Mononuclear cell (primary cell): ENCODE measurements at regions not wholly inside any gene's neighbourhood (a gene's known extent, or its start where the extent isn't known, plus 50 kb on each side); places are given as distances from the start of the nearest gene placed in this dataset.
"Not testable (repeated sequence)": the region's sequence is repeated elsewhere in the genome, so short reads cannot be mapped to it uniquely, and the experiment has no call there.

ENCODE experiments used
- H3K27me3 ChIP-seq: 2 replicates; pipeline ENCODE4 v1.6.0; 2011; ENCODE audit warnings: low read length, control low read depth; ENCODE audit not compliant: insufficient read depth
- H3K4me1 ChIP-seq: 2 replicates; pipeline ENCODE4 v1.5.1; 2011; ENCODE audit warnings: mild to moderate bottlenecking, low read length, control low read depth; ENCODE audit not compliant: insufficient read depth
- H3K4me3 ChIP-seq: 2 replicates; pipeline ENCODE4 v1.5.1; 2011; ENCODE audit warnings: mild to moderate bottlenecking, low read length, moderate library complexity
- H3K9me3 ChIP-seq: 2 replicates; pipeline ENCODE4 v1.5.1; 2011; ENCODE audit warnings: low read depth, mild to moderate bottlenecking, control low read depth, low read length

DNA sequence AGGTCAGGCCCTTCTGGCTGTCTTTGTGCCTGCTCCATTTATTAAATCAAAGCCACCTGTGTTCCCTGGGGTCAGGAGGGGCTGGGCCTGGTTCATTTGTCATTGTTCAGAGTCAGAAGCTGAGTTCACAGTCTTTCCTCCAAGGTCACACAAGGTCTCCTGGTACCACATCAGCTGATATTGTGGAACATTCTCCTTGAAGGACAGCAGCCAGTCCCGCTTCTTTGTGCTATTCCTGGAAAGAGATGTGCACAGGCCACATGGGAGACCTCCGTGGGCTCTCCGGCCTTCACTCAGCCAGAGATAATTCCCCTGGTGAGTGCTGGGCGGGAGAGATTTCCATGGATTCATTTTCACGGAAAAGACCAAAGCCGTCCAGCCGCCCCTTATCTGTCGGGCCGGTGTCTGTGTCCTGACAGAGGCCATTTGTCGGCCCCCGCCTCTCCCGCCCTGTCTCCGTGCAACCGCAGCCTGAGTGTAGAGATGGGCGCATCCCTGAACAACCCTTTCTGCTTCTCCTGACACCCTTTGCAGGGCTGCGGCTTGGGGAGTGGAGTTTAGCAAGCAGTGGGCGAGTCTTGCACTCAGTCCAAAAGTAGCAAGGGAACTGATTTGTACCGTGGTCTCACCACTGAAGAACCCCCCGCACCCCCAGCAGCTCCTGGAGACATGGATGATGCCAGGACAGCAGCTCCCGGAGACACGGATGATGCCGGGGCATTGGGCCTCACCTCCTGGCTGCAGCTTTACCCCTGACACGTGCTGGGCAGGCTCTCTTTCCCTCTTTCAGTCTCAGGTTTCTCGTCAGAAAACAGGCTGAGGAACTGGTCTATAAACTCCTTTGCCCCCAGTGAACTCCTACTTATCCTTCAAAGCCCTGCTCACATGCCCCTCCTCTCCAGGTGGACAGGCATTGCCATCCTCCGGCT is 198.4 kb downstream of the LAT start:
- H3K4me1 ChIP-seq, H3K4me3 ChIP-seq, H3K27me3 ChIP-seq, H3K9me3 ChIP-seq: not testable (repeated sequence)

DNA sequence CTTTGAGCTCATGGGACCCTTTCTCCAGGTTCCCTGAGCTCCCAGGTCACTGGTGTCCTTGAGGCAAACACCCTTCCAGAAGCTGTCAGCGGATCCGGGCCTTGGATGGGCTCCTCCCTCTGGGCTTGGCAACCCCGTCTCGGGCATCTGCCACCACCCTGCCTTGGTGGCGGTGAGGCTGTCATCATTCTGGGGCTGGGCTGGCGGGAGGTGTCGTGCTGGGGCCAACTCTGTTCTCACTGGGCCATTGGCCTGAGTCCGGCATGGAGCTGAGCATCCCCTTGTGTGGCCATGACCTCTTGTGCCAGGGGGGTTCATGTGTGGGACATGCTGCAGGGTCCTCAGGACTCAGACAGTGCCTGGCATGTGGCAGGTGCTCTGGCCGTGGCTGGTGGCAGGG is 197.6 kb downstream of the LAT start:
- Histone ChIP-seq H3K27me3 (no peaks in the 10 kb centered on the region), H3K4me1 (peaks cover 7% of the 10 kb centered on the region), H3K4me3 (no peak overlapping the region), H3K9me3 (no peaks in the 10 kb centered on the region)

DNA sequence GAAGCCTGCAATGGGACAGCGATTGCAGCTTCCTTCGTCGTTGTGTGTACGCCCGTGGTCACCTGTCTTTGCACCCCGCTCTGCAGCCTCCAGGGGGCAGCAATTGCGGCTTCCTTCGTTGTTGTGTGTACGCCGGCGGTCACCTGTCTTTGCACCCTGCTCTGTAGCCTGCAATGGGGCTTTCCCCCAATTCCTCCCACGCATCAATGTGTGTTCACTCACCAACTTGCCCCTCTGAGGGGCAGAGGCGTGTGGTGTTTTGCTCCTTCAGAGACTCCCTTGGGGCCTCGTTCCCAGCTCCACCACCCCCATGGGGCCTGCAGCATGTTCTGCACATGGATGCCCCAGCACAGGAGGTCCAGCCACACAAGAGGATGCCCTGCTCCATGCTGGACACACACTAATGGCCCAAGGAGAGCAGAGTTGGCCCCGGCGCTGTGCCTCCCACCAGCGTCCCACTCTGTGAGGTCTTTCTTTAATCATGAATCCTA is 197.1 kb downstream of the LAT start:
- H3K4me1 ChIP-seq, H3K4me3 ChIP-seq, H3K9me3 ChIP-seq, H3K27me3 ChIP-seq: not testable (repeated sequence)

DNA sequence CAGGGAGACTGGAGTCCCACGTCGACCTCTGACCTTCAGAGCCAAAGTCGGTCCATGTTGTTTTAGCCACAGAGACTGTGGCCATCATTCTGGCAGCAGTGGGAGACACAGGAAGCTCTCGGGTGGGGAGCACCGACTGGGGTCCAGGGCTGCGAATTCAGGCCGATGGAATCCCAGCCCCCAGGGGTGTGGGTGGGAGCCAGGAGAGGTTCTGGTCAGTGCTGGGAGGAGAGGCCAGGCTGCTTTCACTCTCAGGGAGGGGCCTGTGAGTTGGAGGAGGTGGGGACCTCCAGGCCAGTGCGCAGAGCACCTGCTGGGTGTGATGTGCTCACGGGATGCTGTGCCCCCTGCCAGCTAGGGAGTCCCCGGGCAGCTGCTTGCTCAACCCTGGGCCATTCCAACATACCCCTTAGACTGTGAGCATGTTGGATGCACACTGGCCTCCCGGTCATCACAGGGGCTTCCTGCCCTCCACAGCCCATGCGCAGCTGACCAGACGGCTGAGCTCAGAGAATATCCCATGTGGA is 196.5 kb downstream of the LAT start:
- not testable (repeated sequence) for H3K4me3 ChIP-seq, H3K4me1 ChIP-seq, H3K9me3 ChIP-seq, H3K27me3 ChIP-seq

DNA sequence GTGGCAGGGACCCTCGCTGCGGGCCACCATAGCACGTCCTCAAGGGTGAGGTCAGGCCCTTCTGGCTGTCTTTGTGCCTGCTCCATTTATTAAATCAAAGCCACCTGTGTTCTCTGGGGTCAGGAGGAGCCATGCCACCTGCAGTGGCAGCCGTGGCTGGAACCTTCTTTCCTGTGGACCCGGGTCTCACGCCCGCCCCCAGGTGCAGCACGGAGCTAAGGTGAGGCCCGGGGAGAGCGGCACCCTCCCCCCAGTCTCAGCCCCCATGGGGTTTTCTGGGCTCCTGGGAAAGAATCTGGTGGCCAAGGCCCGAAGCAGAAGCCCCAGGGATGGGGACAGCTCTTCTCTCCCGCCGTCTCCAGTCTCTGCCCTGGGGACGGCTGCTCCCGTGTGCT is 195.4 kb downstream of the LAT start:
- not testable (repeated sequence) for H3K4me1 ChIP-seq, H3K4me3 ChIP-seq, H3K9me3 ChIP-seq, H3K27me3 ChIP-seq

DNA sequence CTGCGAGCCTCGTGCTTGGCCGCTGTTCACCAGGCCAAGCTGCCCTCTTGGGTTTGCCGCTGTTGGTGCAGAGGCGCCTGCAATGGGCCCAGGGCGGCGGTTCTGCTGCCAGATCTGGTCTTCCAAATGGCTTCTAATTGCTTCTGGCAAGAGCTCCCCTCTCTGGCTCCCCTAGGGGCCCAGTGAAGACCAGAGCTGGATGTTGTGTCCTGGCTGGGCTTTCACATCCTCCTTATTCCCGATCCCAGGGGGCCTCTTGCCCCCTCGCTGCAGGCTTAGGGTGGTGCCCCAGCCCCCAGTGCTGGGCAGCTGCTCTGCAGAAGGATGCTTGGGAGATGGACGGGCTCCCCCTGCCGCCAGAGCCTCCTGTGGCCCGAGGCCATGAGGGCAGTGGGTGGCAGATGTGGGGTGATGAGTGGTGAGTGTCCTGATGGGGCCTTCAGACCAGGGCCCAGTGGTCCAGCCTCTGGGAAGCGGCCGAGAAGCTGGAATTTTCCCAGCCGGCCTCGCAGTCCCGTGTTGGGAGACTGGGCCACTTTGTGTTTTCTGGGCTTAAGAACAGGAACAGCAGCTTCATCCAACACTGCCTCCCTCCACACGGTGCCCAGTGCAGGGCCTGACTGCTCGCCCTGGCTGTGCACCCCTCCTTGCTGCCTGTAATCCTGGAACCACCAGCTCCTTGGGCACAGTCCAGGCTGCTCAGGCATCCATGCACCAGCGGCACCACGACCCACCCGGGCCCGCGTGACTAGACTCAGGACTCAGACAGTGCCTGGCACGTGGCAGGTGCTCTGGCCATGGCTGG is 194.8 kb downstream of the LAT start:
- H3K9me3 ChIP-seq = not testable (repeated sequence)

DNA sequence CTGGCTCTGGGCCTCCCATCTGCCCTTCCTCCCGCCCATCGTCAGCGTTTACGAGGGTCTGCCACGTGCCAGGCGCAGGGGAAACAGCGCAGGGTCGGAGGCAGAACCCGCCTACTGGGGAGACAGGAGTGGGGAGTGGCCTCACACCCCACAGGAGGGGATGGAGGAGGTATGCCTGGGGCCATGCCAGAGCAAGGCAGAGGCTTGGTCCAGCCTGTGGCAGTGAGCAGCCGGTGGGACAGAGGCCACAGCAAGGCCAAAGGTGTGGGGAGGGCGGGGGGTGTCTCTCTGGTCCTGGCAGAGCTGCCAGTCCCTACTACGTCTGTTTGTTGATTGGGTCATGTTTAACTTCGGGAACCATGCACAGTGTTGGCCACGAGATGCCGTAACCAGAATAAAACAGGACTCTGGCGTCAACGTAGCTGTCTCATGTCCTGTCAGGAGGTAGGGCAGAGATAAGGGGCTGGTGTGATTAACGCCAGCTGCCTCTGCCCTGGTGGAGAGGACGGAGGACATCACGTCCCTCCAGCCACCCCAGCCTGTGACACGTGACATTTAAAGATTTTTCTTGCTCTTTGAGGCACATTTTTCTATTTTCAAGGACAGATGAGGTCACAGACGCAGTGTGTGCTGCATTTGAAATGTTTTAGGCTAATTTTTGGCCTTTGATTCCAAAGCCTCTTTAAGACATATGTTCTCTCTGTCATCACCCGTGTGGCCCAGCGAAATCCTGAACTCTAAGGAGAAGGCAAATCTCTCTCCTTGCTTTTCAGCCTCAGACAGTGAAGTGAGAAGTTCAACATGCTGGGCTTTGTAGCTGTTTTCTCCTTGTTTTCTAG is 193.3 kb downstream of the LAT start:
- not testable (repeated sequence) for H3K27me3 ChIP-seq, H3K4me1 ChIP-seq, H3K9me3 ChIP-seq, H3K4me3 ChIP-seq

More for the DNA sequence above, 194.8 kb downstream of the LAT start:
- not testable (repeated sequence) for H3K27me3 ChIP-seq, H3K4me1 ChIP-seq, H3K4me3 ChIP-seq

DNA sequence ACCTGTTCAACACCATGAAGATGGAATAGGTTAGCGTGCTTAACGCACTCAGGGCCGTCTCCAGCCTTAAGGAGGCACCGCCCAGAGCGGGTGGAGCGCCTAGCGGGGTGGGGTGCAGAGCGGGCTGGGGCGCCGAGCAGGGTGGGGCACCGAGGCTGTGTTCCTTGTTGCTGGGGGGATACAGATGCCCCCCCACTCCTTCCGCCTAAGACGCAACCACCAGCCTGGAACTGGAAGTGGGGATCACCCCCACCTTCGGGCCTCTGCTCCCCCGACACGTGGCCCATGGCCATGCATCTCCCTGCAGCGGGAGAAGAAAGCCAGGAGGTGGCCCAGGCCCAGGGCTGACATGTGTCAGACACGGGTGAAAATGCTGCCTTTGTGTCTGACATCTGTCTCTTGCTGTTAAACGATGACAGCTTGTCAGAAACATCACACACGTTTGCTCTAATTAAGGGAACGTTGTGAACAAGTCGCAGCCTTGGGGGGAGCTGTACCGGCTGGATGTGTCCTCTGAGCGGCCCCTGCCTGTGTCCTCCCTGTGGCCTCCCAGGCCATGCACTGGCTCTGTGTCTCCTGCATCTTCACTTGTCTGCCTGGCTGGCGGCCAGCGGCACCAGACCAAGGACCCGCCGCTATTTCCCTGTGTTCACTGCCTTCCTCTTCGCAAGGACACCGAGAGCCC is 192.5 kb downstream of the LAT start:
- not testable (repeated sequence) for H3K27me3 ChIP-seq, H3K4me3 ChIP-seq, H3K9me3 ChIP-seq, H3K4me1 ChIP-seq

DNA sequence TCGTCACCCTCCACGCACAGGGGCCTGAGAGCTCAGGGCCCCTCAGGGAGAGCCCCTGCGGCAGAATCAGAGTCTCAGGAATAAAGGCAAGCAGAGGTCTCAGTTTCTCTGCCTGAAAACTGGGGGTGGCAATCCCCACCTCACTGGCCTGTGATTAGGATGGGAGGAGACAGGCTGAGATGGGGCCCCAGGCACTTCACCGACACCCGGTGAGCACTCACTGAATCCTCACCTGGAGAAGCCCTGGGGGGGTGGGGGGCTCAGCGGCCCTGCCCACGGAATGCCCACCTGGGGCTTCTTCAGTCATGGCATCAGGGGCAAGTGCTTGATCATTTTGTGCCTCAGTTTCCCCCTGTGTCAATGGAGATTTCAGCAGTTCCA is 192.0 kb downstream of the LAT start:
- H3K27me3 ChIP-seq, H3K4me3 ChIP-seq, H3K4me1 ChIP-seq, H3K9me3 ChIP-seq: not testable (repeated sequence)

DNA sequence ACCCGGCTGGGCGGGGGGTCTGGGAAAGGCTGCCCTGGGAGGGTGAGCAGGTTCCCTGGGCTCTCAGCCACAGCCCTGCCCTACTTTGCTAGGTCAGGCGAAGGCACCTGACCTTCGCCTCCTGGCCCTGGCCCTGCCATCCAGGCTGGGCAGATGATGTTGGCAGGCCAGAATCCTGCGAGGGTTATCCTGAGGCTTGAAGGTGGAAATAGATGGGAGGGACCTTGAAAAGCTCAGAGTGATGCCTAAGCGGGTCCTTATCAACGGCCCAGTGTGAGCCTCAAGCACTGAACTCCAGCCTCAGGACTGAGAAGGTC is 191.3 kb downstream of the LAT start:
- H3K27me3 ChIP-seq, H3K4me3 ChIP-seq, H3K9me3 ChIP-seq, H3K4me1 ChIP-seq: not testable (repeated sequence)

DNA sequence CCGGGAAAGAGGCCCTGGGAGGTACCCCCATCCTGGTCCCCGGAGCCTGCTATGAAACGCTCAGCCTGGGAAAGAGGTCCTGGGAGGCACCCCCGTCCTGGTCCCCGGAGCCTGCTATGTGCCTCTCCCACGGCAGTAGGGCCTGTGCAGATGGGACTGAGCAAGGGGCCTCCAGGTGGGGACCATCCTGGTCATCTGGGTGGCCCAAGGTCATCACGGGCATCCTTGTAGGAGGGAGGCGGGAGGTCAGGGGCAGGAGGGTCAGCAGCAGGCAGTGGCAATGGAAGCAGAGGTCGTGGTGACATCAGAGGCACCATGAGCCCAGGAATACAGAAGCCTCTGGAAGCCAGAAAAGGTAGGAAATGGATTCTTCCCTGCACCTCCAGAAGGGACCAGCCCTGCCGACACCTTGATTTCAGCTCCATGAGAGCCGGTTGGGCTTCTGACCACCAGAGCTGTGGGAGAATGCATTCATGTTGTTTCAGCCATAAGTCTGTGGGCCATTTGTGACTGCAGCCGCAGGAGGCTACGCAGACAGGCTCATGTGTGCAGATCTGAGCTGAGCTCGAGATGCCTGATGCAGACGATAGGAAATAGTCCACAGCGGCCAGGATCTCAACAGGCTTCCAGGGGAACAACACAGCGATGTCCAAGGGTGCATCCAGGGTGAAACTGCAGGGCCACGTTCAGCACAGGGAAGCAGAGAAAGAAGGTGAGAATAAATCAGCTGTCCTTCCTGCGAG is 190.7 kb downstream of the LAT start:
- not testable (repeated sequence) for H3K4me3 ChIP-seq, H3K9me3 ChIP-seq, H3K4me1 ChIP-seq, H3K27me3 ChIP-seq

DNA sequence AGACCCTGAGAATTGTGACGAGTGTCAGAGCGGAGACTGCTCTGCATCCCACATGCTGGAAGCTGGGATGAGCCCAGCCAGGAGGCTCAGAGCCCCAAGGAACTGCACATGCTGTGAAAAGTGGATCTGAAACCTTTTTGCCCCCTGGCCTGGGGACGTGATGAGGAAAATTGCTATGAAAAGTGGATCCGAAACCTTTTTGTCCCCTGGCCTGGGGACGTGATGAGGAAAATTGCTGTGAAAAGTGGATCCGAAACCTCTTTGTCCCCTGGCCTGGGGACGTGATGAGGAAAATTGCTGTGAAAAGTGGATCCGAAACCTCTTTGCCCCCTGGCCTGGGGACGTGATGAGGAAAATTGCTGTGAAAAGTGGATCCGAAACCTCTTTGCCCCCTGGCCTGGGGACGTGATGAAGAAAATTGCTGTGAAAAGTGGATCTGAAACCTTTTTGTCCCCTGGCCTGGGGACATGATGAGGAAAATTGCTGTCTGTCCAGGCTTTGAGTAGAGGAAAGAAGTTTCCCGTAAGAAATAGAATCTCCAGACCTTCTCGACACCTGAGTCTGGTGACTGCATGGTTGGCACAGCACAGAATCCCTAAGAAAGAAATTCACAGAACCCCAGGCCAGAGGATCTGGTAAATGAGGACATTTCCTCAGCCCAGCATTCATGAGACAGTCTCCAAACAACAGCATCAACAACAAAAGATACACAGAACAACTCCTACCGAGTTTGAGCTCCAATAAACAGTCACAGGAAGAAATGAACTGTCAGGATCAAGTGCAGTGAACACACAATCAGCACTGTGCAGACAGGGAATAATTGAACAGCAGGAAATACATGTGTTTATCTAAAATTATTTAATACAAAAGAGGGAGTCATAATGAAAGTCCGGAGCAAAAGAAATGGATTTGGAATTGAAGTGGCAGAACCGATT is 188.8 kb downstream of the LAT start:
- H3K9me3 ChIP-seq, H3K4me3 ChIP-seq, H3K4me1 ChIP-seq, H3K27me3 ChIP-seq: not testable (repeated sequence)

DNA sequence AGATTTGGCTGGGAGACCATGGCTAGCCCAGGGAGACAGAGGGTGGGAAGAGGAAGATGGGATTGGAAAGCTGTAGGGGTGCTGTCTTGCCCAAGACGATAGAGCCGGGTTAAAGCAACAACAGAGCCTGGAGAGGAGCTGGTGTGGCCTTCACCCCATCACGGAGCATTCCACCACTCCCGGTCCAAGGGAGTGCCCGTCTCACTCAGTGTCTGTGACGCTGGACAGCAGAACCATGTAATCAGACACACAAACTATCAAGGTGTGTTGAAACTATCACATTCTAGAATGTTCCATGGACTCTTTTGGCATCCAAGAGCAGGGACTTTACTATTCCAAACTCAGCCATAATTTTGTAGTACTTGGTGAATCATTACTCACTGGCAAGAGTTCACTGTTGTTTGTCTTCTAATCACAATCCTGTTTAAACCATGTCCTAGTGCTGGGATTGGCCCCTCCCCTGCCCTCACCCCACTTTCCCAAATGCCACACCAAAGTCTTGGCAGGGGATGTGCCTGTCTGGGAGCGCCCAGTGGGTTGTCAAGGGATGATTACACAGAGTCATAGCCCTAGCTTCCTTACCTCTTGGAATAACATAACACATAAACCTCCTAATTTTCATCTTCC is 187.4 kb downstream of the LAT start:
- H3K4me1 ChIP-seq, H3K9me3 ChIP-seq, H3K4me3 ChIP-seq, H3K27me3 ChIP-seq: not testable (repeated sequence)
